ENCODE measurements at regions not wholly inside any gene's neighbourhood (a gene's known extent, or its start where the extent isn't known, plus 50 kb on each side); places are given as distances from the start of the nearest gene placed in this dataset.

- no peaks in the 10 kb centered on the region for H4K20me1 ChIP-seq (ENCODE audit: insufficient read depth, low read length)
- H3K27ac ChIP-seq (ENCODE audit: low read depth, low read length, poor library complexity, severe bottlenecking) = no peak overlapping the region
- no peak overlapping the region for H2AFZ ChIP-seq (ENCODE audit: low read length)
- H3K4me2 ChIP-seq (ENCODE audit: low read length) = no peak overlapping the region
- H3K9me2 ChIP-seq (ENCODE audit: low read depth, low read length) = no peaks in the 10 kb centered on the region
- TF ChIP-seq, protein P1, sequence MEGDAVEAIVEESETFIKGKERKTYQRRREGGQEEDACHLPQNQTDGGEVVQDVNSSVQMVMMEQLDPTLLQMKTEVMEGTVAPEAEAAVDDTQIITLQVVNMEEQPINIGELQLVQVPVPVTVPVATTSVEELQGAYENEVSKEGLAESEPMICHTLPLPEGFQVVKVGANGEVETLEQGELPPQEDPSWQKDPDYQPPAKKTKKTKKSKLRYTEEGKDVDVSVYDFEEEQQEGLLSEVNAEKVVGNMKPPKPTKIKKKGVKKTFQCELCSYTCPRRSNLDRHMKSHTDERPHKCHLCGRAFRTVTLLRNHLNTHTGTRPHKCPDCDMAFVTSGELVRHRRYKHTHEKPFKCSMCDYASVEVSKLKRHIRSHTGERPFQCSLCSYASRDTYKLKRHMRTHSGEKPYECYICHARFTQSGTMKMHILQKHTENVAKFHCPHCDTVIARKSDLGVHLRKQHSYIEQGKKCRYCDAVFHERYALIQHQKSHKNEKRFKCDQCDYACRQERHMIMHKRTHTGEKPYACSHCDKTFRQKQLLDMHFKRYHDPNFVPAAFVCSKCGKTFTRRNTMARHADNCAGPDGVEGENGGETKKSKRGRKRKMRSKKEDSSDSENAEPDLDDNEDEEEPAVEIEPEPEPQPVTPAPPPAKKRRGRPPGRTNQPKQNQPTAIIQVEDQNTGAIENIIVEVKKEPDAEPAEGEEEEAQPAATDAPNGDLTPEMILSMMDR (IDR thresholded peaks at IDR 0.05; ENCODE audit: low read length) = no peak
- TF ChIP-seq EZH2 (IDR thresholded peaks at IDR 0.05; ENCODE audit: borderline replicate concordance, low read length) = no peak
- no peaks in the 10 kb centered on the region for H3K79me2 ChIP-seq (ENCODE audit: insufficient read depth, low read length)
- no peak overlapping the region for H3K9ac ChIP-seq (ENCODE audit: low read length)
- no peak overlapping the region for H3K4me3 ChIP-seq (ENCODE audit: low read depth, low read length, poor library complexity, severe bottlenecking)
- H3K4me1 ChIP-seq (ENCODE audit: insufficient read depth, low read length, severe bottlenecking) = no peaks in the 10 kb centered on the region
- no peaks in the 10 kb centered on the region for H3K27me3 ChIP-seq (ENCODE audit: insufficient read depth, low read length)
- no peaks in the 10 kb centered on the region for H3K9me3 ChIP-seq (ENCODE audit: low read length)
- no peaks in the 10 kb centered on the region for H3K36me3 ChIP-seq (ENCODE audit: insufficient read depth, low read length)
- H3F3A ChIP-seq (ENCODE audit: insufficient read depth, low read length) = no peaks in the 10 kb centered on the region
Measured at GRCh38 chr11:80973786-80974185, 1533.0 kb upstream of the TENM4 start.

- no peaks in the 10 kb centered on the region for H3K4me1 ChIP-seq (ENCODE audit: insufficient read depth, low read length, severe bottlenecking)
- H3K9me2 ChIP-seq (ENCODE audit: low read depth, low read length) = no peaks in the 10 kb centered on the region
- H2AFZ ChIP-seq (ENCODE audit: low read length) = no peak overlapping the region
- no peaks in the 10 kb centered on the region for H3F3A ChIP-seq (ENCODE audit: insufficient read depth, low read length)
- no peak overlapping the region for H3K4me3 ChIP-seq (ENCODE audit: low read depth, low read length, poor library complexity, severe bottlenecking)
- H4K20me1 ChIP-seq (ENCODE audit: insufficient read depth, low read length) = no peaks in the 10 kb centered on the region
- TF ChIP-seq, protein P1 (IDR thresholded peaks at IDR 0.05; ENCODE audit: low read length) = no peak
- no peak for TF ChIP-seq EZH2 (IDR thresholded peaks at IDR 0.05; ENCODE audit: borderline replicate concordance, low read length)
- H3K36me3 ChIP-seq (ENCODE audit: insufficient read depth, low read length) = no peaks in the 10 kb centered on the region
- H3K79me2 ChIP-seq (ENCODE audit: insufficient read depth, low read length) = no peaks in the 10 kb centered on the region
- H3K9me3 ChIP-seq (ENCODE audit: low read length) = no peaks in the 10 kb centered on the region
- no peaks in the 10 kb centered on the region for H3K27me3 ChIP-seq (ENCODE audit: insufficient read depth, low read length)
- H3K4me2 ChIP-seq (ENCODE audit: low read length) = no peak overlapping the region
- no peak overlapping the region for H3K9ac ChIP-seq (ENCODE audit: low read length)
- H3K27ac ChIP-seq (ENCODE audit: low read depth, low read length, poor library complexity, severe bottlenecking) = no peak overlapping the region
Measured at GRCh38 chr11:80970037-80970436, 1529.2 kb upstream of the TENM4 start.

GRCh38 chr11:80967649-80968048, 1526.8 kb upstream of the TENM4 start:
- H3F3A ChIP-seq (ENCODE audit: insufficient read depth, low read length) = no peaks in the 10 kb centered on the region
- no peak overlapping the region for H3K4me3 ChIP-seq (ENCODE audit: low read depth, low read length, poor library complexity, severe bottlenecking)
- H3K79me2 ChIP-seq (ENCODE audit: insufficient read depth, low read length) = no peaks in the 10 kb centered on the region
- H4K20me1 ChIP-seq (ENCODE audit: insufficient read depth, low read length) = no peaks in the 10 kb centered on the region
- H3K9ac ChIP-seq (ENCODE audit: low read length) = no peak overlapping the region
- no peaks in the 10 kb centered on the region for H3K36me3 ChIP-seq (ENCODE audit: insufficient read depth, low read length)
- H3K9me2 ChIP-seq (ENCODE audit: low read depth, low read length) = no peaks in the 10 kb centered on the region
- no peaks in the 10 kb centered on the region for H3K27me3 ChIP-seq (ENCODE audit: insufficient read depth, low read length)
- no peak for TF ChIP-seq EZH2 (IDR thresholded peaks at IDR 0.05; ENCODE audit: borderline replicate concordance, low read length)
- TF ChIP-seq, protein P1 (IDR thresholded peaks at IDR 0.05; ENCODE audit: low read length) = no peak
- no peak overlapping the region for H3K4me2 ChIP-seq (ENCODE audit: low read length)
- H2AFZ ChIP-seq (ENCODE audit: low read length) = no peak overlapping the region
- no peaks in the 10 kb centered on the region for H3K4me1 ChIP-seq (ENCODE audit: insufficient read depth, low read length, severe bottlenecking)
- H3K9me3 ChIP-seq (ENCODE audit: low read length) = no peaks in the 10 kb centered on the region
- H3K27ac ChIP-seq (ENCODE audit: low read depth, low read length, poor library complexity, severe bottlenecking) = no peak overlapping the region

Measured in OCI-LY1 (cell line).